ENCODE measurements at regions not wholly inside any gene's neighbourhood (a gene's known extent, or its start where the extent isn't known, plus 50 kb on each side); places are given as distances from the start of the nearest gene placed in this dataset.

DNA sequence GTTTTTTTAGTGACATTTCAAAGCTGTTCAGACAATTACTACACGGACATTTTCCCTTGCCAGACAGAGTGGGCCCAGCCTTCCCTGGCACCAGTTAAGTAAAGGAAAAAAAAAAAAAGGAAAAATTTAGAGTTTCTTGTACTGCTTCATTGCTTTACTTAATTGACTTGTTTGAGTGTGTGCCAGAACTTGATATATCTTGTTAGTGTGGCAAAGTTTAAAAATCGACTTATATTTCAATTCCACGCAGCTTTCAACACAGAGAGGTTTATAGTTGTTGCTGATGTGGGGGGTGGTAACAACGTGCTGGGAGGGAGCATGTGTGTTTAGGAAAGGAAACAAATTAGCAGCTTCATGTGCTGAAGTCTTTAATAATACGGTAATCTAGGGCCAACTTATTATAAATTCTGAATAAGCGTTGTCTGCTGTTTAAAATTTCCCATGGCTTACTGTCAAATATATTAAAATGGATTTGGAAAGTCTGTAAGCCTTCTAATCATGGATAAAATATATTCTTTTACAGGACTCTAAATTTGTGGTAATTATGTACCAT lies 1104.6 kb downstream of the SORCS3 start:
- ChIA-PET CTCF (no interaction called here), POLR2A (no interaction called here)
- no peak for DNase-seq (ENCODE audit: extremely low spot score)
- TF ChIP-seq NFRKB (IDR thresholded peaks at IDR 0.05), result no peak
- no peak for TF ChIP-seq L3MBTL2 (conservative IDR thresholded peaks at IDR 0.05)
- TF ChIP-seq CTBP1 (IDR thresholded peaks at IDR 0.05; ENCODE audit: borderline replicate concordance), result no peak
- TF ChIP-seq ZNF384 (IDR thresholded peaks at IDR 0.05), result no peak
- no peak for TF ChIP-seq TARDBP (IDR thresholded peaks at IDR 0.05)
- TF ChIP-seq FOXA1 (IDR thresholded peaks at IDR 0.05), result no peak
- TF ChIP-seq SP1 (IDR thresholded peaks at IDR 0.05), result no peak
- TF ChIP-seq LEF1 (IDR thresholded peaks at IDR 0.05; ENCODE audit: borderline replicate concordance), result no peak
- TF ChIP-seq FOXM1 (IDR thresholded peaks at IDR 0.05; ENCODE audit: borderline replicate concordance), result no peak
- TF ChIP-seq FOXK2 (IDR thresholded peaks at IDR 0.05), result no peak
- TF ChIP-seq HDGF (IDR thresholded peaks at IDR 0.05; ENCODE audit: borderline replicate concordance), result no peak
- no peak for TF ChIP-seq ARNT (IDR thresholded peaks at IDR 0.05)
- TF ChIP-seq BHLHE40 (IDR thresholded peaks at IDR 0.05; ENCODE audit: borderline replicate concordance), result no peak
- TF ChIP-seq ELF4 (IDR thresholded peaks at IDR 0.05), result no peak
- TF ChIP-seq SUZ12 (IDR thresholded peaks at IDR 0.05), result no peak
- TF ChIP-seq, protein P1, sequence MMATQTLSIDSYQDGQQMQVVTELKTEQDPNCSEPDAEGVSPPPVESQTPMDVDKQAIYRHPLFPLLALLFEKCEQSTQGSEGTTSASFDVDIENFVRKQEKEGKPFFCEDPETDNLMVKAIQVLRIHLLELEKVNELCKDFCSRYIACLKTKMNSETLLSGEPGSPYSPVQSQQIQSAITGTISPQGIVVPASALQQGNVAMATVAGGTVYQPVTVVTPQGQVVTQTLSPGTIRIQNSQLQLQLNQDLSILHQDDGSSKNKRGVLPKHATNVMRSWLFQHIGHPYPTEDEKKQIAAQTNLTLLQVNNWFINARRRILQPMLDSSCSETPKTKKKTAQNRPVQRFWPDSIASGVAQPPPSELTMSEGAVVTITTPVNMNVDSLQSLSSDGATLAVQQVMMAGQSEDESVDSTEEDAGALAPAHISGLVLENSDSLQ (IDR thresholded peaks at IDR 0.05), result no peak

DNA sequence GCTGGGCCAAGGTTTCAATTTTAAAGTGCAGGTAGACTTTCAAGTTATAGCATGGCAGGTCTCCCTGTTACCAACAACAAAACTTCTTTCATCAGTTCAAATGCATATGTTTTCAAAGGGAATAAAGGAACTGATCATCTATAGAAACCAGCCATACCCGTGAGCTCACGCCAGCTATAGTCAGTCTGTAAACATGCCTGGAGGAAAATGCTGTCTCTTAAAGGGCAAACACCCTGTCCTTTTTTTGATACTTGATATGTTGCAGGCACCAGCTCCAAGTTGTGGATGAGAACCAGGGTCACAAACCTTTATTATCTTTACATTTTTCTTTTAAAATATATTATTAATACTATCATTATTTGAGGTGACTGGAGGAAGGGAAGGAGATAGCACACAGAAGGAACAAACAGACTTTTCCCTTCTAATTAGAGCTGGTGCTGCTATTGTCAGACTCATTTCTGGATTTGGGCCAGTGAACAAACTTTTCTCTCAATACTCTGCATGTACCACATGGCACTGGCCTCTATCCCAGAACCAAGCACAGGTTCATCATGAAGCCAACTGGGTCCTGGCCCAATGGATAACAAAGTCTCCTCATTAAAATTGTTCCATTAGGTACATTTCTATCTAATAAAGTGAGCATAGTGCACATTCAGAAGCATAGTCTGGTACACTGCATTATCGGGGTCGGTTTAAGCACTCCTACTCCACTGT lies 1102.4 kb downstream of the SORCS3 start:
- TF ChIP-seq L3MBTL2 (conservative IDR thresholded peaks at IDR 0.05) (no peak), TARDBP (IDR thresholded peaks at IDR 0.05) (no peak), SUZ12 (IDR thresholded peaks at IDR 0.05) (no peak), ZNF384 (IDR thresholded peaks at IDR 0.05) (no peak), FOXA1 (IDR thresholded peaks at IDR 0.05) (no peak), SP1 (IDR thresholded peaks at IDR 0.05) (no peak), FOXM1 (IDR thresholded peaks at IDR 0.05; ENCODE audit: borderline replicate concordance) (no peak), ELF4 (IDR thresholded peaks at IDR 0.05) (no peak), LEF1 (IDR thresholded peaks at IDR 0.05; ENCODE audit: borderline replicate concordance) (no peak), HDGF (IDR thresholded peaks at IDR 0.05; ENCODE audit: borderline replicate concordance) (no peak), NFRKB (IDR thresholded peaks at IDR 0.05) (no peak), FOXK2 (IDR thresholded peaks at IDR 0.05) (no peak), BHLHE40 (IDR thresholded peaks at IDR 0.05; ENCODE audit: borderline replicate concordance) (no peak), ARNT (IDR thresholded peaks at IDR 0.05) (no peak), CTBP1 (IDR thresholded peaks at IDR 0.05; ENCODE audit: borderline replicate concordance) (no peak)
- TF ChIP-seq, protein P1 (IDR thresholded peaks at IDR 0.05), result no peak
- ChIA-PET CTCF (no interaction called here), POLR2A (no interaction called here)
- no peak for DNase-seq (ENCODE audit: extremely low spot score)

DNA sequence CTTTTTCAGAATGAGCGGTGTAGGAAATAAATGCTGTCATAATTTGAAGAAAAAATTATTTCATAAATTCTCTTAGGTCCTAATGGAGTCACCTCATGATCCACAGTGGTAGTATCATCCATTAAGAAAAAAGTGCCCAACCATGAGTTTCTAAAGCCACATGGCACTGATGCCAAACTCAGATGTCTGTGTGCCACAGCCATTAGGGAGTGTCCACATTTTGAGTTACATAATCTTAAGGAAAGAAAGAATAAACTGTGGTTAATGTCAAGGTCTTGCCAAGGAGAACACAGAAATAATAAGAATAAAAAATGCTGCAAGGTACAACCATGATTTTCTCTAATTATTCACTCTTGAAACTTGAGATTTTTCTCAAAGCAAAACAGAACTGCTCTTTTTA lies 1101.8 kb downstream of the SORCS3 start:
- CTCF ChIA-PET, result no interaction called here
- DNase-seq (ENCODE audit: extremely low spot score), result no peak
- POLR2A ChIA-PET, result no interaction called here
- TF ChIP-seq FOXA1 (IDR thresholded peaks at IDR 0.05), result no peak
- TF ChIP-seq FOXK2 (IDR thresholded peaks at IDR 0.05), result no peak
- TF ChIP-seq LEF1 (IDR thresholded peaks at IDR 0.05; ENCODE audit: borderline replicate concordance), result no peak
- no peak for TF ChIP-seq TARDBP (IDR thresholded peaks at IDR 0.05)
- TF ChIP-seq BHLHE40 (IDR thresholded peaks at IDR 0.05; ENCODE audit: borderline replicate concordance), result no peak

DNA sequence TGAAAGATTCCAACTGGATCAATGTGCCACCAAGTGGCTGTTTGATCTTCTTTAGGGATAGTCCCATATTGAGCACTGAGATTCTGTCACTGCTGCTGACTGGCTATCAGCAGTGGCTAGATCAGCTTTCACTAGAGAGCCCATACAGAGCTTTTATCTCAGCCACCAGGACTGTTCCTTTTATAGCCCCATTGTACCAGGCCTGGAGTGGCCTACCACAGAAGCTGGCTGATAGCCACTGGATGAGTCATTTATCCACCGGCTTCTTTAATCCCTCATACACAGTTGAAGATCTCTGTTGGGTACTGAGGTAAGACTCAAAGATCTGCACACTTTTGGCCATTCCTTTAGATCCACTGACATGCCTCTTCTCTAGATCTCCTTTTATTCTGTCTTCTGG lies 1101.1 kb downstream of the SORCS3 start:
- no peak for DNase-seq (ENCODE audit: extremely low spot score)
- TF ChIP-seq LEF1 (IDR thresholded peaks at IDR 0.05; ENCODE audit: borderline replicate concordance) (no peak), HDGF (IDR thresholded peaks at IDR 0.05; ENCODE audit: borderline replicate concordance) (no peak), ARNT (IDR thresholded peaks at IDR 0.05) (no peak), CTBP1 (IDR thresholded peaks at IDR 0.05; ENCODE audit: borderline replicate concordance) (no peak), ELF4 (IDR thresholded peaks at IDR 0.05) (no peak), FOXK2 (IDR thresholded peaks at IDR 0.05) (no peak), BHLHE40 (IDR thresholded peaks at IDR 0.05; ENCODE audit: borderline replicate concordance) (no peak)
- POLR2A ChIA-PET, result no interaction called here
- CTCF ChIA-PET, result no interaction called here

DNA sequence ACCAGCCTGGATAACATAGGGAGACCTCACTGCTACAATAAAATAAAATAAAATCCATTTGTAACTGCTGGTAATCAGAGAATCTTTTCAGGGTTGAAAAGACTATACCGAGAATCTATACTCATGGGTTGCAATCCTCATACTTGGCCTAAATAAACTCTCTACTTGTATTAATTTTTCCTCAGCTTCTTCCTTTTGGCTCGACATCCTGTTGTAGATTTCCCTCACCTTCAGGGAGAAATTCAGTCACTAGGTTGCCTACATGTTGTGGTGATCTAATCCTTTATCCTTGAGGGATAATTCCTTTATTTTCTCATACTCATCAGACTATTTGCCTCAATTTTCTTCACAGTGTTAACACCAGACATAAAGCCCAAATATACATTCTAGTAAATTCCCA lies 1093.4 kb downstream of the SORCS3 start:
- ChIA-PET CTCF (no interaction called here), POLR2A (no interaction called here)
- no peak for DNase-seq (ENCODE audit: extremely low spot score)
- TF ChIP-seq SP1 (IDR thresholded peaks at IDR 0.05), result no peak
- TF ChIP-seq LEF1 (IDR thresholded peaks at IDR 0.05; ENCODE audit: borderline replicate concordance), result no peak
- TF ChIP-seq HDGF (IDR thresholded peaks at IDR 0.05; ENCODE audit: borderline replicate concordance), result no peak
- TF ChIP-seq FOXM1 (IDR thresholded peaks at IDR 0.05; ENCODE audit: borderline replicate concordance), result no peak
- TF ChIP-seq, protein P1 (IDR thresholded peaks at IDR 0.05), result no peak
- no peak for TF ChIP-seq CTBP1 (IDR thresholded peaks at IDR 0.05; ENCODE audit: borderline replicate concordance)
- no peak for TF ChIP-seq ZNF384 (IDR thresholded peaks at IDR 0.05)
- no peak for TF ChIP-seq SUZ12 (IDR thresholded peaks at IDR 0.05)
- TF ChIP-seq ELF4 (IDR thresholded peaks at IDR 0.05), result no peak
- TF ChIP-seq ARNT (IDR thresholded peaks at IDR 0.05), result no peak
- TF ChIP-seq FOXK2 (IDR thresholded peaks at IDR 0.05), result no peak

DNA sequence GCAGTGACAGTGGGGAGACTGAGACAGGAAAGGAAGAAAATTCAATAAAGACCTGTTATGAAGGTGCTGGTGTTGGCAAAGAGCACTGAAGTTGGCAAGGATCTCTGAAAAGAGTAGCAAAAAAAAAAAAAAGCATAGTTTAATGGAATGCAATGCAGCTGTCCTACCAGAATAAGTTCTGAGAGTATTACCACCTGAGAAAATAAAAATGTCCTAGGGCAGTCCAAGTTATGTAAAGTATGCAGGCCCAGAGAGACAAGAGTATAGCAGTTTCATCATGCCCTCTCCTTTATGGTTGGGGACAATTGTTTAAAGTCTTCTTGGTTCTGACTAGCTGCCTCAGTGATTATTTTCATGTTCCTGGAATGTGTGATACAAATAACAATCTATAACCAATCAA lies 1092.8 kb downstream of the SORCS3 start:
- TF ChIP-seq L3MBTL2 (conservative IDR thresholded peaks at IDR 0.05), result no peak
- ChIA-PET POLR2A (no interaction called here), CTCF (no interaction called here)
- DNase-seq (ENCODE audit: extremely low spot score), result no peak

Measured in HEK293T (cell line).